ENCODE measurements at regions not wholly inside any gene's neighbourhood (a gene's known extent, or its start where the extent isn't known, plus 50 kb on each side); places are given as distances from the start of the nearest gene placed in this dataset.

DNA sequence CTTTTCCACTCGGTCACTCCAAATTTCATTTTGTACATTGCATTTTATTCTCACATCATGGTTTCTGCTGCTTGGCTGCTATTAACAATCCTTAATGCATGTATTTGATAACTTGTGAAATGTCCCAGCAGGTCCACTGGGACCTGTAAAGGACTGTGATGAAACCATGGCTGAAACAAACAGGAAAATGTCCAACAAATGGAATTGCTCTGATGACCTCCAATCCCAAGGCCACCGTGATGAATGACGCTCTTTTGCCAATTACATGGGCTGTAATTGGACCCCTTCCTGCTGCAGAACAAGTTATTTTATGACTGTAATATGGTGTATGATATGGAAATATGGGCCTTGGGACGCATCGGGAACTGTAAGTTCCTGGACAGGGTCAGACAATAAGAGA is 224.2 kb upstream of the CXCR4 start:
- H3K36me3 ChIP-seq (ENCODE audit: control insufficient read depth, insufficient read depth, low read length): no peaks in the 10 kb centered on the region
- TF ChIP-seq, protein P1, sequence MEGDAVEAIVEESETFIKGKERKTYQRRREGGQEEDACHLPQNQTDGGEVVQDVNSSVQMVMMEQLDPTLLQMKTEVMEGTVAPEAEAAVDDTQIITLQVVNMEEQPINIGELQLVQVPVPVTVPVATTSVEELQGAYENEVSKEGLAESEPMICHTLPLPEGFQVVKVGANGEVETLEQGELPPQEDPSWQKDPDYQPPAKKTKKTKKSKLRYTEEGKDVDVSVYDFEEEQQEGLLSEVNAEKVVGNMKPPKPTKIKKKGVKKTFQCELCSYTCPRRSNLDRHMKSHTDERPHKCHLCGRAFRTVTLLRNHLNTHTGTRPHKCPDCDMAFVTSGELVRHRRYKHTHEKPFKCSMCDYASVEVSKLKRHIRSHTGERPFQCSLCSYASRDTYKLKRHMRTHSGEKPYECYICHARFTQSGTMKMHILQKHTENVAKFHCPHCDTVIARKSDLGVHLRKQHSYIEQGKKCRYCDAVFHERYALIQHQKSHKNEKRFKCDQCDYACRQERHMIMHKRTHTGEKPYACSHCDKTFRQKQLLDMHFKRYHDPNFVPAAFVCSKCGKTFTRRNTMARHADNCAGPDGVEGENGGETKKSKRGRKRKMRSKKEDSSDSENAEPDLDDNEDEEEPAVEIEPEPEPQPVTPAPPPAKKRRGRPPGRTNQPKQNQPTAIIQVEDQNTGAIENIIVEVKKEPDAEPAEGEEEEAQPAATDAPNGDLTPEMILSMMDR (IDR thresholded peaks at IDR 0.05; ENCODE audit: insufficient read depth, low read length, poor library complexity, severe bottlenecking): no peak
- H3K4me3 ChIP-seq (ENCODE audit: low read depth, low read length): no peak overlapping the region
- no peaks in the 10 kb centered on the region for H3K27me3 ChIP-seq (ENCODE audit: control insufficient read depth, insufficient read depth, low read length)
- no peak for DNase-seq (ENCODE audit: low read depth)

DNA sequence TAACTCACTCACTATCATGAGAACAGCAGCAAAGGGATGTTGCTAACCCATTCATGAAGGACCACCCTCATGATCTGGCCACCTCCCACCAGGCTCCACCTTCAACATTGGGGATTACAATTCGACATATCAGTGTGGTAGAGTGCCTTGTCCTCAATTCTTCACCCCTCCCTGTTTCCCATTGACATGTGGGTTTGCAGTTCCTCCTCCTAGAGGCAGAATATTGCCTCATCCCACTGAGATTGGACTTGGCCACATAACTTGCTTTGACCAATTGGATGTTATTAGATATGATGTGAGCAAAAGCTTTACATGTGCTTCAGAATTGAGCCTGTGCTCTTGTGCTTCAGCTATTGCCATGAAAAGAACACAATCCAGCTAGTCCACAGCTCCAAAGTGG is 217.0 kb upstream of the CXCR4 start:
- DNase-seq (ENCODE audit: low read depth): no peak
- H3K27me3 ChIP-seq (ENCODE audit: control insufficient read depth, insufficient read depth, low read length): no peaks in the 10 kb centered on the region
- TF ChIP-seq, protein P1 (IDR thresholded peaks at IDR 0.05; ENCODE audit: insufficient read depth, low read length, poor library complexity, severe bottlenecking): no peak

DNA sequence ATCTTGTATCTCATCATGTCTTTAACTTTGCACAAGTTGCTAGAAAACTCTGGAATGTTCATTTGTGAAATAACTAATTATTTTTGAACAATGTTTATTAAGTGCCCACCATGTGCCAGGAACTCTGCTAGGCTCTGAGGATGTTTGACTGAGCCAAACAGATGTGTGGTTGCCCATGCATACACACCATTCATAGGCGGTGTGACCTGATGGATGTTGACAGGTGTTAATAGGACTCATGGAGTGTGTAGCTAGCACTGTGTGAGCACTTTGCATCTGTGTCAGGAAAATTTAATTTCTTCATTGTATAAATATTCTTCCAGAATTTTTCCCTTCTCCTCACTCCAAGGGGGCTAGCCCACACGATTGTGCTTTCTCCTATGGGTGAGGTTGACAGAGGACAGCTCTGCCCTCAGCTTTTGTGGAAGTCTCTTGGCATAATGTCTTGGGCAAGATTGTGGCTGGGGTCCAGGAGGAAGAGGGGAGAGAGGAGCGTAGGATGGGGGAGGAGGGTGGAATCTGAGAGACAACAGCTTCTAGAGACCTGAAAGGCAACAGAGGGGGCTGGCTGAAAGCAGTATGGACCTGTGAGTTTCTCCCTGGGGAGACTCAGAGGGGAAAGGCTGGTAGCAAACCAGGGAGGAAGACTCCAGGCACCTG is 214.6 kb upstream of the CXCR4 start:
- Histone ChIP-seq H3K27me3 (ENCODE audit: control insufficient read depth, insufficient read depth, low read length) (no peaks in the 10 kb centered on the region), H3K36me3 (ENCODE audit: control insufficient read depth, insufficient read depth, low read length) (no peaks in the 10 kb centered on the region), H3K4me3 (ENCODE audit: low read depth, low read length) (no peak overlapping the region)
- no peak for DNase-seq (ENCODE audit: low read depth)
- TF ChIP-seq, protein P1 (IDR thresholded peaks at IDR 0.05; ENCODE audit: insufficient read depth, low read length, poor library complexity, severe bottlenecking): no peak

More for the DNA sequence above, 217.0 kb upstream of the CXCR4 start:
- Histone ChIP-seq H3K36me3 (ENCODE audit: control insufficient read depth, insufficient read depth, low read length) (no peaks in the 10 kb centered on the region), H3K4me3 (ENCODE audit: low read depth, low read length) (no peak overlapping the region)

DNA sequence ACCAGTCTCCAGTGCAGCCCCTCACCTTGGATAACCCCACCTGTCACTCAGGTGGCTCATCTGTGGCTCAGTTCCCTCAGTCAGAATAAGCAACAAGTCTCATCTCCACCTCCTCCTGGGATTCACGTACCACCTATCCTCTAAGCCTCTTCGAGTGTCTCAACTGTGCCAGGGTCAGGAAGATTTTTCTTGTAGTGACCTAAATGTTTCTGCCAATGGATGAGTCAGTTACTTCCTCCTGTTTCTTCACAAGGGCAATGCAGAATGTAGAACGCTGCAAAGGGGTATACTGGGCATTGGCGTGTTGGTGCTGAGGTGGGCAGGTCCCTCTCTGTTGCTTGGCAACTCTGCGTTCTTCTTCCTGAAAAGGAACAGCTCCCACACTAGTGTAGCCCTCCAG is 213.3 kb upstream of the CXCR4 start:
- TF ChIP-seq, protein P1 (IDR thresholded peaks at IDR 0.05; ENCODE audit: insufficient read depth, low read length, poor library complexity, severe bottlenecking): no peak
- Histone ChIP-seq H3K27me3 (ENCODE audit: control insufficient read depth, insufficient read depth, low read length) (no peaks in the 10 kb centered on the region), H3K4me3 (ENCODE audit: low read depth, low read length) (no peak overlapping the region), H3K36me3 (ENCODE audit: control insufficient read depth, insufficient read depth, low read length) (no peaks in the 10 kb centered on the region)
- no peak for DNase-seq (ENCODE audit: low read depth)

DNA sequence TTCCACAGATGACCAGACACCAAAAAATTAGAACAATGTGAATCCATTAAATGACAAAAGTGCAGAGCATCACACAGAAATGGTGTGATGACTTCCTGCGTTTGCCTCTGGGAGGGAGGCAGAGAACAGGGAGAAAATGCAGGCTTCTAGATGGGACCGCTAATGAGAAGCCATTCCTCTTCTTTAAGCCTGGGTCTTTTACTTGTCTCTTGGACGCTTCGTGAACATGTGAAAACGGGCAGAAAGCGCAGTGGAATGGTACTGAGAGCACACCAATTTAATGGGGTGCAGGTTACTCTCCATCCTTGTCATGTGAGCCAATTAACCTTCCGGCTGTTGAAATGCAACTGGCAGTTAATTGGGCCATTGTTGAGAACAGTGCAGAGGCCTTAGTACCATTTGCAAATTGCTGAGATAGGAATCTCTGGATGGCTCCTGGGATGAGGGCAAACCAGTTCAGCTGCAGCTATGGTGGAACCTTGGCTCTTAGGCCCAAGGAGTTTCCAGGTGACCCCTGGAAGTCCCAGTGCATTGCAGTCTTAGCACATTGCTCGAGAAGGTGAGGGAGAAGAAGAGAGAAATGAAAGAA is 210.4 kb upstream of the CXCR4 start:
- TF ChIP-seq, protein P1 (IDR thresholded peaks at IDR 0.05; ENCODE audit: insufficient read depth, low read length, poor library complexity, severe bottlenecking): no peak
- Histone ChIP-seq H3K36me3 (ENCODE audit: control insufficient read depth, insufficient read depth, low read length) (no peaks in the 10 kb centered on the region), H3K4me3 (ENCODE audit: low read depth, low read length) (no peak overlapping the region), H3K27me3 (ENCODE audit: control insufficient read depth, insufficient read depth, low read length) (no peaks in the 10 kb centered on the region)
- no peak for DNase-seq (ENCODE audit: low read depth)

Measured in kidney epithelial cell (primary cell).